ENCODE measurements at regions not wholly inside any gene's neighbourhood (a gene's known extent, or its start where the extent isn't known, plus 50 kb on each side); places are given as distances from the start of the nearest gene placed in this dataset.
A peak's percentile ranks its signal among the peaks of the same experiment; 100 is the strongest.

DNA sequence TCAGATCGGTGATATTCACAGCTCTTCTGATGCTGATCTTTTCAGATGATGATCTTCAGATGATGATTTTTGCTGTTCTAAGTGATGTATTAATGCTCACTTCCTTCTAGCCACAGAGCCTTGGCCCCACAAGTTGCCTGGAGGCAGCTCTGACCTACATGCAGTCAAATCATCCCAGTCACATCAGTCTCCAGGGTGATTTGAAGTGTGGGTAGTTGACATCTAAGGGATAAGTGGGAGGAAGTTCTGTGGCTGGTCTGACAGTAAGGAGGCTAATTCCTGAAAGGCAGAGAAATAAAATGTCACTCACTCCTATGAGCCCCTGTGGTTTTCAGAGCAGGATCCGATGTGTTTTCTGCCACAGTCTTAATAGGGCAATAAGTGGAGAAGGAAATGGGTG lies 79.8 kb upstream of the RPL34 start:
- BruUV-seq (replicated peaks) = no TSS peak
- ChIA-PET POLR2A (interaction anchor here (0.6 to 0.8 kb wide), 3 partner anchors 9 to 488 kb away, joined by 3 to 4 read pairs (median 3); no protein-coding TSS in a partner anchor), CTCF (interaction anchor here (0.8 to 1.0 kb wide), 2 partner anchors 28 to 480 kb away, joined by 3 read pairs; no protein-coding TSS in a partner anchor)
- Mint-ChIP-seq H3K27me3 (ENCODE audit: insufficient read depth, unreplicated experiment) (no peaks in the 10 kb centered on the region), H3K4me3 (ENCODE audit: unreplicated experiment) (no peak overlapping the region), H3K36me3 (ENCODE audit: insufficient read depth, unreplicated experiment) (no peaks in the 10 kb centered on the region), H3K9me3 (ENCODE audit: unreplicated experiment) (peaks cover 7% of the 10 kb centered on the region), H3K4me1 (ENCODE audit: insufficient read depth, unreplicated experiment) (peaks cover 18% of the 10 kb centered on the region), H3K27ac (ENCODE audit: low read depth, unreplicated experiment) (no peak overlapping the region)
- DNase-seq (ENCODE audit: unreplicated experiment) = no peak
- intact Hi-C loops (cut with micrococcal nuclease) = no loop called here
- TF ChIP-seq, protein P1, sequence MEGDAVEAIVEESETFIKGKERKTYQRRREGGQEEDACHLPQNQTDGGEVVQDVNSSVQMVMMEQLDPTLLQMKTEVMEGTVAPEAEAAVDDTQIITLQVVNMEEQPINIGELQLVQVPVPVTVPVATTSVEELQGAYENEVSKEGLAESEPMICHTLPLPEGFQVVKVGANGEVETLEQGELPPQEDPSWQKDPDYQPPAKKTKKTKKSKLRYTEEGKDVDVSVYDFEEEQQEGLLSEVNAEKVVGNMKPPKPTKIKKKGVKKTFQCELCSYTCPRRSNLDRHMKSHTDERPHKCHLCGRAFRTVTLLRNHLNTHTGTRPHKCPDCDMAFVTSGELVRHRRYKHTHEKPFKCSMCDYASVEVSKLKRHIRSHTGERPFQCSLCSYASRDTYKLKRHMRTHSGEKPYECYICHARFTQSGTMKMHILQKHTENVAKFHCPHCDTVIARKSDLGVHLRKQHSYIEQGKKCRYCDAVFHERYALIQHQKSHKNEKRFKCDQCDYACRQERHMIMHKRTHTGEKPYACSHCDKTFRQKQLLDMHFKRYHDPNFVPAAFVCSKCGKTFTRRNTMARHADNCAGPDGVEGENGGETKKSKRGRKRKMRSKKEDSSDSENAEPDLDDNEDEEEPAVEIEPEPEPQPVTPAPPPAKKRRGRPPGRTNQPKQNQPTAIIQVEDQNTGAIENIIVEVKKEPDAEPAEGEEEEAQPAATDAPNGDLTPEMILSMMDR (IDR thresholded peaks at IDR 0.05; ENCODE audit: unreplicated experiment) = no peak

DNA sequence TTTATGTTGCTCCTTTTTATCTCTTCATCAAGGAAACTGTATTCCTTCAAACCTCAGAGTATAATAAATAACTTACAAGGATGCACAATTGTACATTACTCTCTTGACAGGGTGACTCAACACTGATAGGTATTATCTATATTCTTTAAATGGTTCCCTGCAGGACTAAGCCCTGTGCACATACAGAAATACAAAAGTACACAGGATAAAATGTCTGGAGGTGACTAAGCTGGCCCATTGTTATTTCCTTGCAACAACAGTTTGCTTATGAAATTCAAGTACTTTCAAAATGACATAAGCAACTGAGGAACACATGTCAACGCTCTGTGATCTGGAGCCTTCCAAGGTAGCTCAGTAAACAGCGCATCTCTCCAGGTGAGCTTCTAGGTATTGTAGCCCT lies 83.8 kb upstream of the RPL34 start:
- peaks cover 10% of the 10 kb centered on the region for H3K4me1 Mint-ChIP-seq (ENCODE audit: insufficient read depth, unreplicated experiment)
- H3K27ac Mint-ChIP-seq (ENCODE audit: low read depth, unreplicated experiment) = no peak overlapping the region
- H3K27me3 Mint-ChIP-seq (ENCODE audit: insufficient read depth, unreplicated experiment) = no peaks in the 10 kb centered on the region
- ChIA-PET CTCF (no interaction called here), POLR2A (interaction anchor here (0.7 to 1.3 kb wide), 2 partner anchors 9 to 28 kb away, joined by 3 to 4 read pairs; no protein-coding TSS in a partner anchor)
- intact Hi-C loops (cut with micrococcal nuclease) = no loop called here
- TF ChIP-seq, protein P1 (IDR thresholded peaks at IDR 0.05; ENCODE audit: unreplicated experiment) = no peak
- no peaks in the 10 kb centered on the region for H3K9me3 Mint-ChIP-seq (ENCODE audit: unreplicated experiment)
- no TSS peak for BruUV-seq (replicated peaks)
- no peaks in the 10 kb centered on the region for H3K36me3 Mint-ChIP-seq (ENCODE audit: insufficient read depth, unreplicated experiment)
- peak; percentile 21 for DNase-seq (ENCODE audit: unreplicated experiment)
- H3K4me3 Mint-ChIP-seq (ENCODE audit: unreplicated experiment) = no peak overlapping the region

DNA sequence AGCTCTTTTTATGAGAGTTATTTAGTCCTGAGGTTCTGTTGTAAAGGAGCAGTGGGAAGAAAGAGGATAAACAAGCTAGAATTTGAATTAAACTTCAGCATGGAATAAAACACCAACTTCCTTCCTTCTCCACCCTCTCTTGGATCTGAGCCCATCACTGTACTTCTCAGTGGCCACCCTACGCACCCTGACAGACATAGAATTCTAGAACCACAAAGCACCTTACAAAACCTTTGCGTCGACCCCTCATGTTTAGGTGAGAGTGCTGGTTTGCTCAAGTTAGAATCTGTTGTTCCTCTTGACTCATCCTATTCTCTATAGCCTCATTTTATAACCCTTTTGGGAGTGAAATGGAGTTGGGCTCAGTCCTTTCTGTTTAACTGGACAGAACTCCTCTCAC lies 84.6 kb upstream of the RPL34 start:
- H3K27ac Mint-ChIP-seq (ENCODE audit: low read depth, unreplicated experiment) = no peak overlapping the region
- H3K27me3 Mint-ChIP-seq (ENCODE audit: insufficient read depth, unreplicated experiment) = no peaks in the 10 kb centered on the region
- H3K4me1 Mint-ChIP-seq (ENCODE audit: insufficient read depth, unreplicated experiment) = peaks cover 10% of the 10 kb centered on the region
- no peak overlapping the region for H3K4me3 Mint-ChIP-seq (ENCODE audit: unreplicated experiment)
- intact Hi-C loops (cut with micrococcal nuclease) = no loop called here
- CTCF ChIA-PET = interaction anchor here (0.5 to 0.6 kb wide), 2 partner anchors 34 to 726 kb away, joined by 3 read pairs; no protein-coding TSS in a partner anchor
- no peaks in the 10 kb centered on the region for H3K9me3 Mint-ChIP-seq (ENCODE audit: unreplicated experiment)
- TF ChIP-seq, protein P1 (IDR thresholded peaks at IDR 0.05; ENCODE audit: unreplicated experiment) = no peak
- DNase-seq (ENCODE audit: unreplicated experiment) = peak; percentile 24
- POLR2A ChIA-PET = interaction anchor here (0.6 kb wide), 1 partner anchor 36 kb away, joined by 4 read pairs; no protein-coding TSS in a partner anchor
- H3K36me3 Mint-ChIP-seq (ENCODE audit: insufficient read depth, unreplicated experiment) = no peaks in the 10 kb centered on the region
- BruUV-seq (replicated peaks) = no TSS peak

DNA sequence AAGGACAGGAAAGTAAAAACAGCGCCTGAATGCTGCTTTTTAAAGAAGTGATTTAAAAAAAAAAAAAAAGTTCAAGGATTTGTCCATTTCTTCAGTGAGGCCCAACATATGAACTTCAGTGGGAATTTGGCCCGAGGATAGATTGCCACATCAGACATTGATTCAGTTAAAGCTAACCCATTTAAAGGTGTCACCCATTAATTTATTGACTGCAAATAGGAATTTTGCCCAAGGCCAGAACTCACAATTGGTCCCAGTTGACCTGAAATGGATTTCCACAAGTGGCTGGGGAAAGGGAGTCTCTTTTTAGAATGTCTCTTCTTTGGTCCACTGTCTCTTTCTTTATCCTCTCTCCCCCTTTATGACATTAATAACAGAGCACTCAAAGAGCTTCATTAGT lies 86.5 kb upstream of the RPL34 start:
- no TSS peak for BruUV-seq (replicated peaks)
- Mint-ChIP-seq H3K4me3 (ENCODE audit: unreplicated experiment) (no peak overlapping the region), H3K9me3 (ENCODE audit: unreplicated experiment) (no peaks in the 10 kb centered on the region), H3K27me3 (ENCODE audit: insufficient read depth, unreplicated experiment) (no peaks in the 10 kb centered on the region), H3K27ac (ENCODE audit: low read depth, unreplicated experiment) (no peak overlapping the region), H3K36me3 (ENCODE audit: insufficient read depth, unreplicated experiment) (no peaks in the 10 kb centered on the region), H3K4me1 (ENCODE audit: insufficient read depth, unreplicated experiment) (peaks cover 10% of the 10 kb centered on the region)
- no peak for DNase-seq (ENCODE audit: unreplicated experiment)
- POLR2A ChIA-PET = no interaction called here
- intact Hi-C loops (cut with micrococcal nuclease) = no loop called here
- CTCF ChIA-PET = interaction anchor here (1.0 kb wide), 1 partner anchor 228 kb away, joined by 5 read pairs; no protein-coding TSS in a partner anchor
- TF ChIP-seq, protein P1 (IDR thresholded peaks at IDR 0.05; ENCODE audit: unreplicated experiment) = no peak
